H54 (cell line): ENCODE measurements at regions not wholly inside any gene's neighbourhood (a gene's known extent, or its start where the extent isn't known, plus 50 kb on each side); places are given as distances from the start of the nearest gene placed in this dataset.
"Not testable (repeated sequence)": the region's sequence is repeated elsewhere in the genome, so short reads cannot be mapped to it uniquely, and the experiment has no call there.

ENCODE experiments used
- DNase-seq: peaks from one replicate; pipeline ENCODE4 v3.0.0; 2011; ENCODE audit warnings: low spot score, mixed read lengths; ENCODE audit not compliant: insufficient read length
- FAIRE-seq: peaks from 3 replicates; lab custom pipeline; 2011; peaks lifted over from hg19 to GRCh38; lab: Jason Lieb, UNC
- POLR2A ChIP-seq: IDR thresholded peaks from 2 replicates; pipeline ENCODE4 v1.6.1; 2011; ENCODE audit warnings: low read depth, mild to moderate bottlenecking, low read length

- FAIRE-seq = no peak
- DNase-seq = no peak
- no peak for TF ChIP-seq POLR2A
Observed at GRCh38 chr16:52748741-52749140, 201.8 kb upstream of the TOX3 start.

DNA sequence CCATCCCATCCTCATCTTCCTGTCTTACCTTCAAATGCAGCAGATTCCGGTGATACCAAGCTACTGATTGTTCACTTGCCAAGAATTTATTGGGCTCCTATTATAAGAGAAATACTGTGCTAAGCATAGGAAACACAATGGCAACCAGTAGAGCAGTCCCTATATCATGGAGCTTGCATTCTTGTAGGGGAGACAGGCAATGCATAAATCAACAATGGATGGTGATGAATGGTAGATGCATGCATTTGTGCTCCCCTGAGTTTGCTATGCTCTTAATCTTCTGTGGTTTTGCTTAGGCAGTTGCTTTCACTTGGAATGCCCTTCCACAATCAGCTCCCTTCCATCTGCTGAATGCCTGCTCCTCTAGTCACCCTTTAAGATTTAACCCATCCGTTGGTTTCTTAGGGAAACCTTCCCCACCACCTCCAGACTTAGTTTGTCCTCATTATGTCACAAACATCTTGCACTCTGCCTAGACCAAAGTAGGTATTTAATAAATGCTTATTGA lies 200.2 kb upstream of the TOX3 start:
- no peak for TF ChIP-seq POLR2A
- FAIRE-seq (no peak), DNase-seq (no peak)

DNA sequence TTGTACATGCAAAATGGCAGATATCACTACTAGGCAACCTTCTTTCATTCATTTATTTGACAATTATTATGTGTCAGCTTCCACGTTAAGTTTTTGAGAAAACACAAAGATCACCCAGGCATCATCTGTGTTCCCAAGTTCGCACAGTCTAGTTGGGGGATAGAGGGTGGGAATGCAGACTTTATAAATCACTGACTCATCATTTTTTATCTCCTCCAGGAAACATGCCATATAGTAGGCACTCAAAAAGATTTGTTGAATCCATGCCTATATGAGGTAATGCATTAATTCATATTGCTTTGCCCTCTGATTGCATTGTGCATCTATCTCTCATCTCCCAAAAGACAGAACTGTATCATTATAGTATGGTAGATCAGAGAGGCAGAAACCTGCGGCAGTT lies 196.8 kb upstream of the TOX3 start:
- no peak for DNase-seq
- no peak for TF ChIP-seq POLR2A
- FAIRE-seq = no peak

GRCh38 chr16:52742608-52743170 lies 195.7 kb upstream of the TOX3 start:
- FAIRE-seq = no peak
- DNase-seq = no peak
- no peak for TF ChIP-seq POLR2A

DNA sequence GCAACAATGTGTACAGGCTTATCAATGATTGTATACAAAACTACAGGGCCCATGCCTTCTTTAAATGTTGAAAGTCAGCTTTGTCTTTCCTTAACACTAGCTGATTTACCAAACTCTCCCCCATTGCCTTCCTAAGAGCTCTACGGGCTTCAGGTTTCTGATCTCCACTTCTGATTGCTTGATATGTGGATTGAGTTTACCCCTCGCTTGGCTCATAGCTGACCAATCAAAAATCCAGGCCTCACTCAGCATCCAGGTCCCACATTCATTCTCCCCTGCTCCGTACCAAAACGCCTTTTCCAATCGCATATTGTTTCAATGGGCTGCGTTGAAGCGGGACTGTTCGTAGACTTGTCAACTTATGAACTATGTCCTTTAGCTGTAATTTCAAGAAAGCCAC lies 195.1 kb upstream of the TOX3 start:
- DNase-seq (no peak), FAIRE-seq (no peak)
- TF ChIP-seq POLR2A = no peak

DNA sequence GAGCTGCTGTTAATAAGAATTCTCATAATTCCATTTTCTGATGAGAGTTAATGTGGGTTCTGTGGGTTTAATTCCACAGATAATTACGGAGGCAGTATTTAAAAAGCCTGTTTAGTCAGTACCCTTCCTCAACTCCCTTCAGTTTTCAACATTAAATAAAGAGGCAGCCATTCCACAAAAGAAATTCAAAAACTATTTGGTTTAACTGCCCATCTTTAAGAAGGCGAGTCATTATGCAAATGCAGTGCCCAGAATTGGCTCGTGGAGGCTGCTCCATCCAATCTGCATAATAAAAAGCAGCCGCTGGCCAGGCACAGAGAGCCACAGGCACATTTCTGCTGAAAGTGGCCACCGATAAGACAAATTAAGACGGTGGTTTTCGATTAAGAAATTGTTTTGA lies 194.4 kb upstream of the TOX3 start:
- TF ChIP-seq POLR2A = no peak
- FAIRE-seq = no peak
- no peak for DNase-seq

GRCh38 chr16:52740766-52741165 lies 193.8 kb upstream of the TOX3 start:
- no peak for TF ChIP-seq POLR2A
- FAIRE-seq (no peak), DNase-seq (no peak)

GRCh38 chr16:52740333-52740732 lies 193.4 kb upstream of the TOX3 start:
- FAIRE-seq (no peak), DNase-seq (no peak)
- TF ChIP-seq POLR2A = no peak

DNA sequence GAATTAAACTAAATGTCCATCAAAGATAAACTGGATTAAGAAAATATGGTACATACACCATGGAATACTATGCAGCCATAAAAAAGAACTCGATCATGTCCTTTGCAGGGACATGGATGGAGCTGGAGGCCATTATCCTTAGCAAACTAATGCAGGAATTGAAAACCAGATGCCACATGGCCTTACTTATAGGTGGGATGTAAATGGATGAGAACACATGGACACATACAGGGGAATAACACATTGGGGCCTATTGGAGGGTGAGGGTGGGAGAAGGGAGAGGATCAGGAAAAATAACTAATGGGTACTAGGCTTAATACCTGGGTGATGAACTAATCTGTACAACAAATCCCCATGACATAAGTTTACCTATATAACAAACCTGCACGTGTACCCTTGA lies 192.0 kb upstream of the TOX3 start:
- DNase-seq, FAIRE-seq: not testable (repeated sequence)

DNA sequence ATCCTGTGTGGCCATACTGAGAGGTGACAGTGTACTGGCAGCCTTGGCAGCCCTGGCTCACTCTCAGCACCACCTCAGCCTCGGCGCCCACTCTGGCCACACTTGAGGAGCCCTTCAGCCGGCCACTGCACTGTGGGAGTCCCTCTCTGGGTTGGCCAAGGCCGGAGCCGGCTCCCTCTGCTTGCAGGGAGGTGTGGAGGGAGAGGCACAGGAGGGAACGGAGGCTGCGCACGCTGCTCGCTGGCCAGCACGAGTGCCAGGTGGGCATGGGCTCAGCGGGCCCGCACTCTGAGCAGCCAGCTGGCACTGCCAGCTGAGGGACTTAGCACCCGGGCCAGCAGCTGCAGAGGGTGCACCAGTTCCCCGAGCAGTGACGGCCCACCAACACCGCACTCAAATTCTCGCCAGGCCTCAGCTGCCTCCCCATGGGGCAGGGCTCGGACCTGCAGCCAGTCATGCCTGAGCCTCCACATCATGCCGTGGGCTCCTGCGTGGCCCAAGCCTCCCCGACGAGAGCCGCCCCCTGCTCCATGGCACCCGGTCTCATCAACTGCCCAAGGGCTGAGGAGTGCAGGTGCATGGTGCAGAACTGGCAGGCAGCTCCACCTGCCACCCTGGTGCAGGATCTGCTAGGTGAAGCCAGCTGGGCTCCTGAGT lies 184.4 kb upstream of the TOX3 start:
- DNase-seq (no peak), FAIRE-seq (no peak)
- no peak for TF ChIP-seq POLR2A

GRCh38 chr16:52729731-52730130 lies 182.8 kb upstream of the TOX3 start:
- DNase-seq (no peak), FAIRE-seq (no peak)
- no peak for TF ChIP-seq POLR2A

GRCh38 chr16:52727849-52728248 lies 180.9 kb upstream of the TOX3 start:
- no peak for TF ChIP-seq POLR2A
- DNase-seq (no peak), FAIRE-seq (no peak)

DNA sequence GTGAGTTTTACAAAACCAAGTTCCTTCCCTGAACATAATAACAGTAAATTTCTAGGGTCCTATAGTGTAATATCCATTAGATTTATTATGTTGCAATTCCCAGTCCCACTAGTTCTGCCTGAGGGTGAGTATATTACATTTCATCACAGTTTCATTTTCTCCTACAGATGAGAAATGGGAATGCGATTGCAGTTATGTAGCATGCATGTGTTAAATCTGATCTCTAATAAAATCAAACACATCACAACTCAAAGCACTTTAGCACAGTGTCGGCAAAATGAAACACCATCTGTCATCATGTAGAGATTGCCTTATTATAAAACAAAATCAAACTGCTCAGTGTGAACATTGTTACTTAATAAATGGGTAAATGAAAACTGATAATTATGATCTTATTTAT lies 180.5 kb upstream of the TOX3 start:
- no peak for TF ChIP-seq POLR2A
- FAIRE-seq = no peak
- DNase-seq = no peak

DNA sequence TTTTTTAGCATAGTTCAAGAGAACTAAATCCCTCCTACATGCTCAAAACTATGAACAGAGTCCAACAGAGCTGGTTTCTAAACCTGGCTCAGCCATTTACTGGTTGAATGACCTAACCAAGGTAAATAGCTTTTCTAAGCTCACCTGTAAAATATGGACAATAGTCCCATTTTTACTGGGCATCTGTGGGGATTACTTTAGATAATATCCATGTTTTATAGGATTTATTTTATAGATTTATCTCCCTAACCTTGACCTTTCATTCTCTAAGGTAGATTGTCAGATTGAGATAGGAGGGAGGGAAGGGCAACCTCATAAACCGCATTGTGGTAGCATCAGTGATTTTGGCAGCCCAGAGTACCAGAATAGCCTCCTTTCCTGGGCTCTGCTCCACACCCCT lies 178.5 kb upstream of the TOX3 start:
- TF ChIP-seq POLR2A = no peak
- DNase-seq = no peak
- FAIRE-seq = no peak

DNA sequence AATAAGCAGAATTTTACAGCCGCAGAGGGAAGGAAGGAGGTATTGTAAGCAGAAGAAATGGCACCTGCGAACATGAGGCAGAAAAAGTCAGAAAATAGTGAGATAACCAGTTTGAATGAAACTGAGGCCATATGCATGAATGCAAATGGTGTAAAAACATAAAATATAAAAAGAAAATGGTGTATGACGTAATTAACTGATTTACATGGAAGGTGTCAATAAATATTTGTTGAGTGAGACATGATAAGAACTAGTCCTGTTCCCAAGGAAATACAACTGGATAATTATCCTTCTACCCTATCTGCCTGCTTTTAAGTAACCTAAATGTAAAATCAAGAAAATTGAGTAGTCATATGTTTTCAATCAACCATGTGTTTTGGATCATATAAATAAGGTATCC lies 178.1 kb upstream of the TOX3 start:
- DNase-seq = no peak
- no peak for TF ChIP-seq POLR2A
- FAIRE-seq = no peak
